Osteocyte (in vitro differentiated cells): ENCODE measurements at regions not wholly inside any gene's neighbourhood (a gene's known extent, or its start where the extent isn't known, plus 50 kb on each side); places are given as distances from the start of the nearest gene placed in this dataset.

Experiments
- DNase-seq: peaks from one replicate; pipeline ENCODE4 v3.0.0; 2021; ENCODE audit warnings: mixed read lengths; ENCODE audit not compliant: unreplicated experiment; ENCODE audit errors: extremely low spot score
- H3K27ac Mint-ChIP-seq: one replicate; pipeline ENCODE4 v1.8.0; 2021; ENCODE audit warnings: mild to moderate bottlenecking, mixed read lengths; ENCODE audit not compliant: unreplicated experiment
- H3K27me3 Mint-ChIP-seq: one replicate; pipeline ENCODE4 v1.8.0; 2021; ENCODE audit warnings: mixed read lengths; ENCODE audit not compliant: unreplicated experiment
- H3K36me3 Mint-ChIP-seq: one replicate; pipeline ENCODE4 v1.8.0; 2021; ENCODE audit warnings: mixed read lengths; ENCODE audit not compliant: unreplicated experiment
- H3K4me1 Mint-ChIP-seq: one replicate; pipeline ENCODE4 v1.8.0; 2021; ENCODE audit warnings: mixed read lengths; ENCODE audit not compliant: unreplicated experiment
- H3K4me3 Mint-ChIP-seq: one replicate; pipeline ENCODE4 v1.8.0; 2021; ENCODE audit warnings: mild to moderate bottlenecking, moderate library complexity, mixed read lengths; ENCODE audit not compliant: unreplicated experiment
- H3K9me3 Mint-ChIP-seq: one replicate; pipeline ENCODE4 v1.8.0; 2021; ENCODE audit warnings: mixed read lengths; ENCODE audit not compliant: unreplicated experiment
- CTCF ChIP-seq: fragments of 200-600 bp; sonication (generic); IDR thresholded peaks from 2 replicates; pipeline ENCODE4 v1.5.0; 2021; ENCODE audit warnings: antibody characterized with exemption, mild to moderate bottlenecking, moderate library complexity

GRCh38 chr1:13943055-13943454 is 243.1 kb downstream of the PRDM2 start:
- Mint-ChIP-seq H3K4me3 (no peak overlapping the region), H3K27ac (no peak overlapping the region), H3K36me3 (no peaks in the 10 kb centered on the region), H3K27me3 (no peaks in the 10 kb centered on the region), H3K9me3 (peaks cover 22% of the 10 kb centered on the region), H3K4me1 (no peaks in the 10 kb centered on the region)
- DNase-seq, result no peak
- no peak for TF ChIP-seq CTCF

GRCh38 chr1:13945856-13946255 is 245.9 kb downstream of the PRDM2 start:
- TF ChIP-seq CTCF, result no peak
- Mint-ChIP-seq H3K27me3 (no peaks in the 10 kb centered on the region), H3K9me3 (peaks cover 29% of the 10 kb centered on the region), H3K4me3 (no peak overlapping the region), H3K4me1 (no peaks in the 10 kb centered on the region), H3K27ac (no peak overlapping the region), H3K36me3 (no peaks in the 10 kb centered on the region)
- DNase-seq, result peak; percentile 38

- peaks cover 21% of the 10 kb centered on the region for H3K9me3 Mint-ChIP-seq
- H3K4me3 Mint-ChIP-seq, result no peak overlapping the region
- H3K36me3 Mint-ChIP-seq, result no peaks in the 10 kb centered on the region
- DNase-seq, result no peak
- no peaks in the 10 kb centered on the region for H3K27me3 Mint-ChIP-seq
- H3K27ac Mint-ChIP-seq, result no peak overlapping the region
- no peaks in the 10 kb centered on the region for H3K4me1 Mint-ChIP-seq
- TF ChIP-seq CTCF, result no peak
Observed at GRCh38 chr1:13947658-13948057, 247.7 kb downstream of the PRDM2 start.

- Mint-ChIP-seq H3K27me3 (no peaks in the 10 kb centered on the region), H3K4me3 (no peak overlapping the region), H3K4me1 (no peaks in the 10 kb centered on the region), H3K9me3 (peaks cover 17% of the 10 kb centered on the region), H3K27ac (no peak overlapping the region), H3K36me3 (no peaks in the 10 kb centered on the region)
- TF ChIP-seq CTCF, result no peak
- DNase-seq, result peak; percentile 17
Observed at GRCh38 chr1:13948396-13948795, 248.4 kb downstream of the PRDM2 start.

GRCh38 chr1:13948888-13949391 is 249.0 kb downstream of the PRDM2 start:
- H3K4me3 Mint-ChIP-seq, result no peak overlapping the region
- H3K36me3 Mint-ChIP-seq, result no peaks in the 10 kb centered on the region
- H3K27me3 Mint-ChIP-seq, result no peaks in the 10 kb centered on the region
- peak; percentile 19 for DNase-seq
- H3K4me1 Mint-ChIP-seq, result no peaks in the 10 kb centered on the region
- H3K9me3 Mint-ChIP-seq, result peaks cover 19% of the 10 kb centered on the region
- no peak for TF ChIP-seq CTCF
- H3K27ac Mint-ChIP-seq, result no peak overlapping the region
